ENCODE measurements at regions not wholly inside any gene's neighbourhood (a gene's known extent, or its start where the extent isn't known, plus 50 kb on each side); places are given as distances from the start of the nearest gene placed in this dataset.
"Not testable (repeated sequence)": the region's sequence is repeated elsewhere in the genome, so short reads cannot be mapped to it uniquely, and the experiment has no call there.

DNA sequence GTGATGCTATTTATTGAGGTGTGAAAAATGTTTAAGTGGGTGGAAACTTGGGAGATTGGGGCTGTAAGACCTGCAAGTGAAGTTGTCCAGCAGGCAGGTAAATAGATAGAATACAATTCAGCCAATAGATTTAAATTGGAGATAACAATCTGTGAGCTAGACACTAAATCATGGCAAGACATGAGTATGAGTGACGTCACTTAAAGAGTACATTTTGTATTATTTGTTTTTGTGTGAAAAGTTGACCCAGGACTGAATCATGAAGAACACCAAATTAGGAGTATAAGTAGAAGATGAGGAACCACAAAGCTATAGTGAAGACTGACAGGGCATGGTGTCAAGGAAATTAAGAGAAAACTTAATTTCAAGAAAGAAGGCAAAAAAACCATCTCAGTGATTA, 249.1 kb upstream of the SEMA3C start:
- DNase-seq, result no peak

DNA sequence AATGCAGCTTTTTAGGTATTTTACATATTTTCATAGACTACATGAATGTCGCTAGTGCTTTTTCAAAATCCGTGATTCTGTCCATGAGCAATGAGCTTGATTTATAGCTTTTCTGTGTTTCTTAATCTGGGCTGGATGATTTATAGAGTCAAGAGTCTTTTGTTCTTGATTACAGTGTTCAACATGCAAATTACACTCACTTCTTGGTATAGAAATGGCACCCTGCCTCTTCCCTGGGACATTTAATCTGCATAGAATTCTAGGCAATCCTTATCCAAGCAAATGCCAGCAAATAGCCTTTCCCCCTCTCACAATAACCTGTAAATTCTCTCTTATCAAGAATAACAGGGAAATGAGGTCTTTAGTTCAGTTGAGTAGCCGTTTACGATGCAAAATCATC, 246.2 kb upstream of the SEMA3C start:
- no peak for DNase-seq

DNA sequence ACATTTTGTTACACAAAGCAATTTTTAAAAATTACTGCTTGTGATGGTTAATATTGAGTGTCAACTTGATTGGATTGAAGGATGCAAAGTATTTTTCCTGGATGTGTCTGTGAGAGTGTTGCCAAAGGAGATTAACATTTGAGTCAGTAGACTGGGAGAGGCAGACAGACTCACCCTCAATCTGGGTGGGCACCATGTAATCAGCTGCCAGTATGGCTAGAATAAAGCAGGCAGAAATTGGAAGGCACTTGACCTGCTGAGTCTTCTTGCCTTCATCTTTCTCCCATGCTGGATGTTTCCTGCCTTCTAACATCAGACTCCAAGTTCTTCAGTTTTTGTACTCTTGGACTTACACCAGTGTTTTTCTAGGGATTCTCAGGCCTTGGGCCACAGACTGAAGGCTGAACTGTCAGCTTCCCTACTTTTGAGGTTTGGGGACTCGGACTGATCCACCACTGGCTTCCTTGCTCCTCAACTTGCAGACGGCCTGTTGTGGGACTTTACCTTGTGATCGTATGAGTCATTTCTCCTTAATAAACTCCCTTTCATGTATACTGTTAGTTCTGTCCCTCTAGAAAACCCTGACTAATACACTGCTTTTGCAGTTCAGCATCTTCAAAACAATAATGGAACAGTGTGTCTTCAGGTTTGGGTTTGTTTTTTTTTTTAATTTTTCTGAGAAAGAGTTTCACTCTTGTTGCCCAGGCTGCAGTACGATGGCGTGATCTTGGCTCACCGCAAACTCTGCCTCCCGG, 244.1 kb upstream of the SEMA3C start:
- DNase-seq, result peak in 2 of 3 donors; percentile 12 to 24

DNA sequence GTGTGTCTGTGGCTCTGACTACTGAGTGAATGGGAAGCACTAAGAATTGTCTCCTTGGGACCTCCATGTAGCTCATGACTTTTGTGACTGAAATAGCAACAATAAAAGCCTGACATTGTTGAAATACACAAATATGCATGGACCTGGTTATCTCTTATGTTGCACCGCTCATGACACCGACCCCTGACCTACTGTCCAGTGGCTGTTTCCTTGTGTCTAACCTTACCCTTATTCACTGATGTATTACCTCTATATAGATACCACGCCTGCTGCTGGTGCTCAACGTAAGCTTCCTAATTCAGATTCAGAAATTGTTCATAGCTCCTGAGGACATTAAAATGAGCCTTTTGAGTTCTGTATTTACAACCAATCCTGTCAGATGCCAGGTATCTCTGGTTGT, 243.4 kb upstream of the SEMA3C start:
- DNase-seq, result no peak

DNA sequence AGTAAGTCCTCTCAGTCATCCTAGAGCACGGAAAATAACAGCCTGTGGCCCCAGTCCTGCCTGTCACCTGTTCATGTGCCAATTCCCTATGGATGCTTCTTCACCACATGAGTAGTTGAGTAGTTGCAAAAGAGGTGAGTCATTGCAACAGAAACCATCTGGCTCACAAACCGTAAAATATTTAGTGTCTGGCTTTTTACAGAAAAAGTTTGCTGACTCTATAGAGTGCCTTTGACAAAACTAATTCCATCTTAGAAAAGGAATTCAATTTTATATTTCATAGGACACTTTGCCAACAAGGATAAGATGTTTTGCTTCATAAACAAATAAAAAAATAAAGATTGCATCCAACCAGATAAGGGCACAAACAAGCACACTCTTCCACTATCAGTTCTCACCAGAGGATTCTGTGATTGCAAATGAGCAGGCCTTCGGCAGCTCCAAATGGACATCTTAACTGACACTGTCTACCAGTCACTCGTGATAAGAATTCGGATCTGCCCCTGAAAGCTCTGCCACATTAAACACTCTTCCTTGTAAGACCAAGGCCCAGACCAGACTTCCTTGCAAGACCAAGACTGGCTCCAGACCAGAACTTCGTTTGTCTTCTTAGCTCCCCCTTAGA, 242.7 kb upstream of the SEMA3C start:
- DNase-seq, result peak in 1 of 3 donors; percentile 21

DNA sequence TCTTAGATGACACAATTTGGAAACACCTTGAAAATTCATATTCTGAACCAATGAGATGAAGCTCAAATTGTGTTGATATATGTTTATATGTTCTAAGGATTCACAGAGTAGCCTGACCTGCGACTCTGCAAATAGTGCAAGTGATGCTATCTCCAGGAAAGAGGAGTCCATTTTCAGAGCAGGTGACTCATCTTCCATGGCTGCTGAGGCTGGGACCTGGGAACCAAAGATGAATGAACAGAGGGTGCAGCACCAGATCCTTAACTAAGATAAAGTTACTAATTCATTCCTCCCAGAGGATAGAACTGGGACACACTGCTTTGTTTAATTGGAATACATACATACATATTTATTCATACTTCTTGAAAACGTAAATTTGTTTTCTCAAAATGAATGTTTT, 240.6 kb upstream of the SEMA3C start:
- no peak for DNase-seq

DNA sequence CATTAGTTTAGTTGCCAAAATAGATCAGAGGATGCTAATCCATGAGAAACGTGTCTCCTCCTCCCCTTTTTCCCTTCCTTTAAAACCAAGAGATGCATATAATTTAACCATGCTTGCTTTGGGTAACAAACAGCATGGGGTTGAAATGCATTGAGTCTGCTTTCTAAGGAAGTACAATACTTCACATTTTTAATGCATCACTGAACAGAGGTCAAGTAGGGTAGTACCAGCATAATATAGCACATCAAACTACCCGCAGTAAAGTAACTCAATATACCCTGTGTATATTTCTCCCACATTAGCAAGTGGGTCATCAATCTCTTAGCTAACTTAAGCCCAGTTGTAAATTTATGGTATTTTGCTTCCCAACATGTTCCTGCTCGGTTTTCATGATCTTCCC, 239.3 kb upstream of the SEMA3C start:
- DNase-seq, result no peak

DNA sequence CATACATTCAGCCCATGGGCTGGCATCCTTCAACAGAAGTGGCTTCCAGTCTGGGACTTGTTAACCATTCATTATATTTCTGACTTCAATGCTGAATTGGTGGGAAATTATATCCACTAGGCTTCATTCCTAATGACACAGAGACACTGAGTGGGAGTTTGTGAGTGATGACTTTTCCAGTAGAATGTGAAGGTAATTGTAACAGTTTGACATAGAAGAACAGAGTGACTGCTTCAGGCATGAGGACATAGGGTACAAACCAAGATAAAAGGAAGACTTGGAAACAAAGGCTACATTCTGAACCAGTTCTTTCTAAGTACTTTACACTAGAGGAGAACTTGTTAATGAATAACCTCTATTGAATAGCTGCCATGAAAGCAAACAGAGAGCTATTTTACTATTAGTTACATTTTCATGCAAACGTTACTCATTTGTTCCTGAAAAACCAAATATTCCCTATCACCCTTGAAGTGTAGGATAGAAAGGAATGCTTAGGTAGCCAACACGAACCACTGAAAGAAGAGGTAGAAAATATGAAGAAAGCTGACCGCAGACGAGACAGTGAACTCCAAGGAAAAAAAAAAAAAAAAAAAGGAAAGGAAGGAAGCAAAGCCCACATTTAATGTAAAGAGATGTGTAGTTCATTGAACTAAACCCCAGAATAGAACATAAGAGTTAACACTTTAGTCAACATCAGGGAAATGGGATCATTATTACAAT, 237.0 kb upstream of the SEMA3C start:
- no peak for DNase-seq

DNA sequence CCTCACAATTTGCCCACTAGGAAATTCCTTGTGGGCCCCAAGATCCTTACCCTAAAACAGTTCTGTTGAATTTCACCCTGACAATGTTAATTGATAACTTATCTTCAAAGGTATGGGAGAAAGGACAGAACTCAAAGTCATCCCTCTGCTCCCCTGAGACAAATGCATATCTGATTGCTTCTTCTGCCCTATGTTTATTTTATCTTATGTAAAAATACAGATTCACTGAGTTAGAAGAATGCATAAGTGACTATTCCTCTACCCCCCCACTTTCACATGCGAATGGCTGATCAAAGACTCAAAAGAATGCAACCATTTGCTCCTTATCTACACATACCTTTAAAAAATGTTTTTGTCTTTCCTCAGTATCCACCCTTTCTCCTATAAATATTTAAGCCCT, 235.7 kb upstream of the SEMA3C start:
- no peak for DNase-seq

DNA sequence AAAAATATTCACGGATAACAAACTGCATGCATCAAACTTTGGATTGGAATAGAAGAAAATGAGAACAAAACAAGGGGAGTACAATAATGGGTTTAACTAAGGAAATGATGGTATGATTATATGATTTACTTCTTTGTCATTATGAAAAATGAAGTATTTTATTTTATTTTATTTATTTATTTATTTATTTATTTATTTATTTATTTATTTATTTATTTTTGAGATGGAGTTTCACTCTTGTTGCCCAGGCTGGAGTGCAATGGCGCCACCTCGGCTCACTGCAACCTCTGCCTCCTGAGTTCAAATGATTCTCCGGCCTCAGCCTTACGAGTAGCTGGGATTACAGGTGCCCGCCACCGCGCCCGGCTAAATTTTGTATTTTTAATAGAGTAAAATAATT, 234.1 kb upstream of the SEMA3C start:
- DNase-seq, result not testable (repeated sequence)

DNA sequence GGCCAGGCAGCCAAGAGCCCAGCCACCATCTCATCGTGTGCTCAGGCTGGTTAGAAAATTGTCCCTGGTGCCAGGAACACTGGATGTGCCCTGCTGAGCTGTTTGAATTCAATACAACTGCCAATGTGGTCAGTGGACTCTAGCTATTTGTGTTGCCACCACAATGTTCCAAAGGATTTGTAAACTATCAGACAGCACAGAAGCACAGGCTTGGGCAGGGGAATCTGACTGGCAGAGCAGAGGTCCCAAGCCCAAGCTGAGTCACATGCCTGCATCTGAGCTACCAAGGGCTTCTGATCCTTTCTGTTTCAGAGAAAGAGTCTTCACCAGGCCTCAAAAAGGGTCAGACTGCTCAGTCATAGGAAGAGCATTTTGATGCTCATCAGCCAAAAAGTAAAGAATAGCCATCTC, 232.1 kb upstream of the SEMA3C start:
- no peak for DNase-seq

DNA sequence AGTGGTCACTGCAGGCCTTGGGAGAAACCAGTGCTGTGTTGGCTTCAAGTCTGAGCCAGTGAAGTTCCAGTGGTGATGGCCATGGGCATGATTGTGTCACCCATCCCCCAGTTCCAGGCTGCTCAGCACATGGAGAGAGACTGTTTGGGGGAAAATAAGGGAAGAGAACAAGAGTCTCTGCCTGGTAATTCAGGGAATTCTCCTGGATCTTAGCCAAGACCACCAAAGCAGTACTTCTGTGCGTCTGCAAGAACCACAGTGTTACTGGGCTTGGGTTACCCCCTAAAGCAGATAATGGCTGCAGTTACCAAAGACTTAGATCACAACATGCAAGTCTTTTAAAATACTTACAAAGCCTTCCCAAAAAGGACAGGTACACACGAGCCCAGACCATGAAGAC, 225.0 kb upstream of the SEMA3C start:
- no peak for DNase-seq

DNA sequence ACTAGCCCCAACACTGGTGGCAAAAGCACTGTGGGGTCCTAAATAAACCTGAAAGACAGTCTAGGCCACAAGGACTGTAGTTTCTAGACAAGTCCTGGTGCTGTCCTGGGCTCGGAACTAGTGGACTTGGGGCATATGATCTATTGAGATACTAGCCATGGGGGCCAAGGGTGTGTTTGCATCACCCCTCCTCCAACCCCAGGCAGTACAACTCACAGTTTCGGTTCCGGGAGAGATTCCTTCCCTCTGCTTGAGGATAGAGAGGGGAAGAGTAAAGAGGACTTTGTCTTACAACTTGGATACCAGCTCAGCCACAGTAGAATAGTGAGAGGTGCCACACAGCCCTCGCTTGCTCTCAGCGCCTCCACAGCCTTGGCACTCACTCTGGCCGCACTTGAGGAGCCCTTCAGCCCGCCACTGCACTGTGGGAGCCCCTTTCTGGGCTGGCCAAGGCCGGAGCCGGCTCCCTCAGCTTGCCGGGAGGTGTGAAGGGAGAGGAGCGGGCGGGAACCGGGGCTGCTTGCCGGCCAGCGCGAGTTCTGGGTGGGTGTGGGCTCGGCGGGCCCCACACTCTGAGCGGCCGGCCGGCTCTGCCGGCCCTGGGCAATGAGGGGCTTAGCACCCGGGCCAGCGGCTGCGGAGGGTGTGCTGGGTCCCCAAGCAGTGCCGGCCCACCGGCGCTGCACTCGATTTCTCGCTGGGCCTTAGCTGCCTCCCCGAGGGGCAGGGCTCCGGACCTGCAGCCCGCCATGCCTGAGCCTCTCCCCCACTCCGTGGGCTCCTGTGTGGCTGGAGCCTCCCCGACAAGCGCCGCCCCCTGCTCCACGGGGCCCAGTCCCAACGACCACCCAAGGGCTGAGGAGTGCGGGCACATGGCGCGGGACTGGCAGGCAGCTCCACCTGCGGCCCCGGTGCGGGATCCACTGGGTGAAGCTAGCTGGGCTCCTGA, 222.7 kb upstream of the SEMA3C start:
- peak; percentile 28 to 40 (median 29) for DNase-seq

DNA sequence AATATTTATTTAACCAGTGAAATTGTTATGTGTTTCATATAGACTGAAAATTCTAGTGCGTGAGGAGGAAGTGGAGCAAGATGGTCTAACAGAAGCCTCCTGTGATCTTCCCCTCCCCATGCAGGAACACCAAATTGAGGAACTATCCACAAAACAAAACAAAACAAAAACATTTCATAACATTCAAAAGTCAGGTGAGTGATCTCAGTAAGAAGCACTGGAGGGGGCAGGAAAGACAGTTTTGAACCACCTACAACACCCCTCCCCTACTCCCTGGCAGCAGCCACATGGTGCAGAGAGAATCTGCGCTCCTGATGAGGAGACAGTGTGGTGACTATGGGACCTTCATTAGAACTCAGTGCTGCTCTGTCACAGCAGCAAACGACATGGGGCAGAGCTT, 221.9 kb upstream of the SEMA3C start:
- DNase-seq, result peak; percentile 48 to 67 (median 62)

DNA sequence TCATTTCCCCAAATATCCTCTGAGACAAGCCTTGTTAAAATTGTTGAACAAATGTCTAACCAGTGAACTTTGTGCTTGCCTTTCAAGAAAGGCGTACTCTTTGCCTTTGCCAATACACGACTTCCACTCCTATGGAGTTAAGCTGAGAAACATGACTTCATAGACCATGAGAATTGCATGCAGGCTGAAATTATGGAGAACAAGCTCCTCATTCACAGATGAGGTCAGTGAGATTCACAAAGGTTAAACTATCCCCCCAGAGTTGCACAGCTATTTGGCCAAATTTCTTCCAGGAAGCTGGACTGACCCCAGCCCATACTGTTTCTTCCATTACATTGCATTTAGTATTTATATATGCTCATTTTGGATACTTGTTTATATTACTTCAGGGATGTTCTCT, 221.4 kb upstream of the SEMA3C start:
- DNase-seq, result peak in 2 of 3 donors; percentile 15 to 37

DNA sequence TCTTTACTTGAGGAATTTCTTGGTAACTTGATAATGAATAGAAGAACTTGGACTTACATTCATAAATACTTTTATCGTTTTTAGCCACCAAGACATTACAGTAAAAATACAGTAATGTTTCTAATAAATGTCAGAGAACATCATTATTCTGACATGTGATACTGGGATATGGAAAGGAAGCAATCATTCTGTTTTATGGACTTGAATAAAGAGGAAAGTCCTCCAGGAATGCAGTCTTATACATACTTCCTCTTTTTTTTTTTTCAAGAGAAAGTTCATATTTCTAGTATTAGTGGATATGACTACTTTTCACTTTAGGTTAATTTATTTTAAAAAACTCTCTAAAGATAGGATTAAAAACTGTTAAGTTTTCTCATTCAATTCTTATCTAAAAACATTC, 220.0 kb upstream of the SEMA3C start:
- peak; percentile 12 to 53 (median 47) for DNase-seq

DNA sequence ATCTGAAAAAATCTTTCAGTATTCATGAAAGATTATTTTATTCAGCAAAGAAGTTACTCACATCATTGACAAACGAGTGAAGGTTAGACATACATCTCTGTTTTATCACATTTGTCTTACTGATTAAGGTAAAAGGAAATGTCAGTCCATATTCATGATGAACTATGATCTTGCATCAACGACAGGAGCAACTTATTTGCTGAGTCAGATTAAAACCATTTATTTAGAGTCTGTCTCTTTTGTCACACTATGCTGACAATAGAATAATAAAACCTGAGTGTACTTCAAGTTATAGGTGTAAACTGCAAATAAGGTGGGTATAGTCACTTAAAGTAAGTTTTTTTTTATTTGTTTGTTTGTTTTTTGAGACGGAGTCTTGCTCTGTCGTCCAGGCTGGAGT, 216.5 kb upstream of the SEMA3C start:
- no peak for DNase-seq

DNA sequence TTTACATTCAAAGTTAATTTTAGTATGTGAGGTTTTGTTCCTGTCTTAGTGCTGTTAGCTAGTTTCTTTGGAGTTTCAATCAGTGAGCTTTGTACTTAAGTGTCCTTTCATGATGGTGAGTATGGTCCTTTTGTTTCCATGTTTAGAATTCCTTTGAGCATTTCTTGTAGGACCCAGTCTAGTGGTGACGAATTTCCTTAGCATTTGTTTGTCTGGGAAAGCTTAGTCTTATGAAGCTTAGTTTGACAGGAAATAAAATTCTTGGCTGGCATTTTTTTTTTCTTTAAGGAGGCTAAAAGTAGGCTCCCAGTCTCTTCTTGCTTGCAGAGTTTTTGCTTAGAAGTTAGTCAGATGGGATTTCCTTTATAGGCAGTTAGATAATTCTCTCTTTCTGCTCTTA, 209.2 kb upstream of the SEMA3C start:
- DNase-seq, result no peak

DNA sequence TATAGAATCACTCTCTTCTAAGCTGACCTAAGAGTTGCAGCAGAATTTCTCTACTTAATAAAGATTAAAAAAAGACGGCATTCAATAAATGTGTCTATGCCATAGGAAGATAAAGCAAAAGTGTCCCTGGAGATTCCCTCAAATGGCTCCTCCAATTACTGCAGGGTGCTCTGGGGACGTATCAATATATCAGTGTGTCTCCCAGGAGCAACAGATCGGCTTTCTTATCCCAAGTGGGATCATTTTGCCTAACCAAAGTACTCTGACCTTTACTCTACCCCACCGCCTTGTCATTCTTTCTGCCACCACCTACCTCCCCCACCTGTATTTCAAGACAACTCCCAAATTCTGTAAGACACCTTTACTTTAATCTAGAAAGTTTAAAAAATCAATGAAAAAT, 202.0 kb upstream of the SEMA3C start:
- no peak for DNase-seq

DNA sequence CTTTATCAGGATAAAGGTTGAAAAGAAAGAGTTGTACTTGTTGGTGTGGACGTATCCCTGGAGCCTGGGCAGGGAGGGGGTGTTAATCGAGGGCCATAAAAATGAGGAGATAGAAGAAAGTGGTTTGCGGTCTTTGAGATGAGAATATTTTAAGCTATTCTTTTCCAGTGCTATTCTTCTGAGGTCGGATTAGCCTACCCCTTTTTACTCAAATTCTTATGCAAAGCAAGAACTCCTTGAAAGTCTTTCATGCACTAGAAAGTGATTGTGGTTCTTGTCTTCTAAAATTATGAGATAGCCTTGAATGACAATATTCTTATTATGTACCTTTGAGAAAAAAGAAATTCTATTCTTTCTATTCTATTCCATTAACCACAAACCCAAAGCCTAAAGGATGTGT, 201.3 kb upstream of the SEMA3C start:
- no peak for DNase-seq

DNA sequence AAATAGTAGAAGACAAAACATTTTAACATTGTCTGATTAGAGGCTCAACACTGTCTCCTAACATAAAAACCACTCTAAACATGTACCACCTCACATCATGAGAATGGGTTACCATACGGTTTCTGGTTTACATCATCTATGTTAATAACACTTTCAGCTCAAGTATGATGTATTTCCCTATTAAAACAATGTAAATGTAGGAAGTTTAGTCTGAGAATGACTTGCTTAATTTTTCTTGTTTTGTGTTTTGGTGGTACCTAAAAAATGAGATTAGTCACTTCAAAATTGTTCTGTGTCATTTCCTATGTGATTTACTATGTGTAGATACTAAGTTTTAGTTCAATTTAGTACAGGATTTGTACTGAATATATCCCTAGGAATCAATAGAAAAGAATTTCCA, 195.8 kb upstream of the SEMA3C start:
- DNase-seq, result peak in 1 of 3 donors; percentile 18

DNA sequence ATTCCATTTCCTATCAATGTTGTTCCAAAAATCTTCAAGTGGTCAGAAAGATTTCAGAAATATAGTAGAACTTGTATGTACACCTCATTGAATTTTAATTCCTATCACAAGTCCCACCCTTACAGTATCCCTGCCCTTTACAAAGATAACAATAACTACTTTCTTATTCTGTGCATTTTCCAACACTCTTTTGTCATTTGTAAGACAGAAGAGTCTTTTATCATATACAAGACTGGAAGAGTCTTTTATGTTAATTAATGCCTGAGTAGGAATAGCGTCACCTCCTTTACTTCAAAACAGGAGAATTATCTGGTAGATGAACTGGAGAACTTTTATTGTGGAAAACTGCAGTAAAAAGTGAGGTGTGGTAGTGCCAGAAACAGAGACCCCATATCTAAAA, 193.9 kb upstream of the SEMA3C start:
- no peak for DNase-seq
